ENCODE measurements at regions not wholly inside any gene's neighbourhood (a gene's known extent, or its start where the extent isn't known, plus 50 kb on each side); places are given as distances from the start of the nearest gene placed in this dataset.

- no peak for DNase-seq
- Histone ChIP-seq H3K36me3 (replicated peaks in 1 of 2; ENCODE audit: control insufficient read depth in 1 of 2, insufficient read depth in 2 of 2, low read length in 2 of 2) (no peaks in the 10 kb centered on the region), H3K27me3 (ENCODE audit: control insufficient read depth in 2 of 2, insufficient read depth in 2 of 2, low read length in 2 of 2) (no peaks in the 10 kb centered on the region), H3K9ac (ENCODE audit: insufficient read depth, low read length, poor library complexity, severe bottlenecking) (no peak overlapping the region), H2AFZ (ENCODE audit: insufficient read depth, low read depth, low read length, poor library complexity, severe bottlenecking) (no peak overlapping the region), H3K4me1 (ENCODE audit: control insufficient read depth in 1 of 2, insufficient read depth in 2 of 2, low read length in 2 of 2) (no peaks in the 10 kb centered on the region), H3K27ac (ENCODE audit: low read depth in 1 of 2, low read length in 2 of 2) (no peak overlapping the region), H4K20me1 (ENCODE audit: insufficient read depth, low read length) (no peaks in the 10 kb centered on the region), H3K79me2 (ENCODE audit: insufficient read depth, low read length) (no peaks in the 10 kb centered on the region), H3K4me2 (replicated peaks; ENCODE audit: extremely low read depth, low read length, poor library complexity, severe bottlenecking) (no peak overlapping the region), H3K4me3 (replicated peaks in 1 of 3; ENCODE audit: low read depth in 2 of 3, low read length in 3 of 3) (no peak overlapping the region), H3K9me3 (replicated peaks in 1 of 2; ENCODE audit: control insufficient read depth in 1 of 2, insufficient read depth in 1 of 2, low read length in 2 of 2) (peaks cover 0 to 6% of the 10 kb centered on the region in 2 donors)
- H3K36me3 Mint-ChIP-seq = no peaks in the 10 kb centered on the region
- H3K4me3 Mint-ChIP-seq = no peak overlapping the region
- intact Hi-C loops (cut with micrococcal nuclease) = no loop called here
- H3K9me3 Mint-ChIP-seq = peaks cover 4 to 11% (median 8%) of the 10 kb centered on the region in 7 donors
- H3K4me1 Mint-ChIP-seq = no peaks in the 10 kb centered on the region
- 90% methylated on average over 1 of the region's 1 CpG for WGBS (ENCODE audit: insufficient coverage)
- TF ChIP-seq, protein P1, sequence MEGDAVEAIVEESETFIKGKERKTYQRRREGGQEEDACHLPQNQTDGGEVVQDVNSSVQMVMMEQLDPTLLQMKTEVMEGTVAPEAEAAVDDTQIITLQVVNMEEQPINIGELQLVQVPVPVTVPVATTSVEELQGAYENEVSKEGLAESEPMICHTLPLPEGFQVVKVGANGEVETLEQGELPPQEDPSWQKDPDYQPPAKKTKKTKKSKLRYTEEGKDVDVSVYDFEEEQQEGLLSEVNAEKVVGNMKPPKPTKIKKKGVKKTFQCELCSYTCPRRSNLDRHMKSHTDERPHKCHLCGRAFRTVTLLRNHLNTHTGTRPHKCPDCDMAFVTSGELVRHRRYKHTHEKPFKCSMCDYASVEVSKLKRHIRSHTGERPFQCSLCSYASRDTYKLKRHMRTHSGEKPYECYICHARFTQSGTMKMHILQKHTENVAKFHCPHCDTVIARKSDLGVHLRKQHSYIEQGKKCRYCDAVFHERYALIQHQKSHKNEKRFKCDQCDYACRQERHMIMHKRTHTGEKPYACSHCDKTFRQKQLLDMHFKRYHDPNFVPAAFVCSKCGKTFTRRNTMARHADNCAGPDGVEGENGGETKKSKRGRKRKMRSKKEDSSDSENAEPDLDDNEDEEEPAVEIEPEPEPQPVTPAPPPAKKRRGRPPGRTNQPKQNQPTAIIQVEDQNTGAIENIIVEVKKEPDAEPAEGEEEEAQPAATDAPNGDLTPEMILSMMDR (IDR thresholded peaks at IDR 0.05) = no peak
- peaks cover 1 to 2% (median 2%) of the 10 kb centered on the region in 3 donors for H3K27me3 Mint-ChIP-seq (ENCODE audit: low read depth in 3 of 3)
- no peak overlapping the region for H3K27ac Mint-ChIP-seq
These were observed 411.0 kb upstream of the WWC1 start for GRCh38 chr5:167880420-167880819.

- no peaks in the 10 kb centered on the region for H3K36me3 Mint-ChIP-seq
- no peaks in the 10 kb centered on the region for H3K36me3 ChIP-seq (replicated peaks in 1 of 2; ENCODE audit: control insufficient read depth in 1 of 2, insufficient read depth in 2 of 2, low read length in 2 of 2)
- peaks cover 4 to 14% (median 8%) of the 10 kb centered on the region in 7 donors for H3K9me3 Mint-ChIP-seq
- no peaks in the 10 kb centered on the region for H4K20me1 ChIP-seq (ENCODE audit: insufficient read depth, low read length)
- no peaks in the 10 kb centered on the region for H3K27me3 ChIP-seq (ENCODE audit: control insufficient read depth in 2 of 2, insufficient read depth in 2 of 2, low read length in 2 of 2)
- H3K27me3 Mint-ChIP-seq (ENCODE audit: low read depth in 3 of 3) = peaks cover 0 to 4% (median 2%) of the 10 kb centered on the region in 3 donors
- no peaks in the 10 kb centered on the region for H3K4me1 ChIP-seq (ENCODE audit: control insufficient read depth in 1 of 2, insufficient read depth in 2 of 2, low read length in 2 of 2)
- no peak overlapping the region for H3K9ac ChIP-seq (ENCODE audit: insufficient read depth, low read length, poor library complexity, severe bottlenecking)
- intact Hi-C loops (cut with micrococcal nuclease) = no loop called here
- no peaks in the 10 kb centered on the region for H3K79me2 ChIP-seq (ENCODE audit: insufficient read depth, low read length)
- H3K4me1 Mint-ChIP-seq = no peaks in the 10 kb centered on the region
- DNase-seq = no peak
- H2AFZ ChIP-seq (ENCODE audit: insufficient read depth, low read depth, low read length, poor library complexity, severe bottlenecking) = no peak overlapping the region
- H3K9me3 ChIP-seq (replicated peaks in 1 of 2; ENCODE audit: control insufficient read depth in 1 of 2, insufficient read depth in 1 of 2, low read length in 2 of 2) = peaks cover 0 to 6% of the 10 kb centered on the region in 2 donors
- no peak overlapping the region for H3K27ac ChIP-seq (ENCODE audit: low read depth in 1 of 2, low read length in 2 of 2)
- no peak overlapping the region for H3K4me3 ChIP-seq (replicated peaks in 1 of 3; ENCODE audit: low read depth in 2 of 3, low read length in 3 of 3)
- WGBS (ENCODE audit: insufficient coverage) = no CpG with 5 or more reads among the region's 1 CpG
- no peak overlapping the region for H3K4me3 Mint-ChIP-seq
- H3K4me2 ChIP-seq (replicated peaks; ENCODE audit: extremely low read depth, low read length, poor library complexity, severe bottlenecking) = no peak overlapping the region
- H3K27ac Mint-ChIP-seq = no peak overlapping the region
- TF ChIP-seq, protein P1 (IDR thresholded peaks at IDR 0.05) = no peak
These were observed 410.4 kb upstream of the WWC1 start for GRCh38 chr5:167881041-167881440.

Measured in CD14-positive monocyte (primary cell).